NOMO-1 treated with DMSO at 0.1 percent for 48 hours (cell line): ENCODE measurements at regions not wholly inside any gene's neighbourhood (a gene's known extent, or its start where the extent isn't known, plus 50 kb on each side); places are given as distances from the start of the nearest gene placed in this dataset.
"Not testable (repeated sequence)": the region's sequence is repeated elsewhere in the genome, so short reads cannot be mapped to it uniquely, and the experiment has no call there.

ENCODE experiments used
- DNase-seq: peaks from one replicate; lab custom pipeline; 2025; ENCODE audit not compliant: unreplicated experiment; lab: John Stamatoyannopoulos, UW

GRCh38 chr11:88061111-88061510 lies 114.1 kb downstream of the RAB38 start:
- no peak for DNase-seq

- DNase-seq = no peak
These were observed 115.9 kb downstream of the RAB38 start for GRCh38 chr11:88059326-88059725.

- no peak for DNase-seq
These were observed 123.8 kb downstream of the RAB38 start for GRCh38 chr11:88051396-88051795.

DNA sequence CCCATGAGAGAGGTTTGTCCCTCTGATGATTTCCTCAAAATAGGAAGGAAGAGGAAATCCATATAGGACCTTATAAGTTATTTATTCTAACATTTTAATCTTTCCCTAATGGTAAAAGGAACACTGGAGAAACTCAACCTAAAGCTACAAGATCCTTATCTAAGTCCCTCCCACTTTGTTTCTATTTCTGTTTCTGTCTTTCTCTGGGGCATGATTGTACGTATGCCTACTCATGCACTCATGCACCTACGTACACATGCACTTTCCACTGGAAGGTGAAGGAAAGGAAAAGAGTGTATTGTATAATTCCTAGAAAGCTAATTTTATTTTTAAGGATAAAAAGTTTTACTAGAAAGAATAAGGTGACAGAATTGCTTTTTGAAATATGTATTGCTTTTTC lies 125.0 kb downstream of the RAB38 start:
- no peak for DNase-seq

GRCh38 chr11:88045288-88045687 lies 130.0 kb downstream of the RAB38 start:
- DNase-seq = not testable (repeated sequence)

- DNase-seq = not testable (repeated sequence)
These were observed 130.6 kb downstream of the RAB38 start for GRCh38 chr11:88044658-88045057.

DNA sequence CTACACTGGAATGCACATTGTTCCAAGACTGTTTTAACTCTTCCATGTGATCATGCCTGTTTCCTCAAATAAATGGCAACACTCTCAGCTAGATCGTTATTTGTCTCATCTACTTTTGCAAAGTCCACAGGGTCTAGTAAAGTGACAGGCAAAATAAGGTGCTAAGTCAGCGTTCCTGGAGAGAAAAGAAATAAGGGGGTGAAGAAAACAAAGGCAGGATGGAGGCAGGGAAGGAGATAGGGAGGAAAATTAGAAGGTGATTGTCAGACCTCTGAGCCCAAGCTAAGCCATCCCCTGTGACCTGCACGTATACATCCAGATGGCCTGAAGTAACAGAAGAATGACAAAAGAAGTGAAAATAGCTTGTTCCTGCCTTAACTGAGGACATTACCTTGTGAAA lies 132.1 kb downstream of the RAB38 start:
- no peak for DNase-seq

- no peak for DNase-seq
These were observed 132.6 kb downstream of the RAB38 start for GRCh38 chr11:88042647-88043046.

DNA sequence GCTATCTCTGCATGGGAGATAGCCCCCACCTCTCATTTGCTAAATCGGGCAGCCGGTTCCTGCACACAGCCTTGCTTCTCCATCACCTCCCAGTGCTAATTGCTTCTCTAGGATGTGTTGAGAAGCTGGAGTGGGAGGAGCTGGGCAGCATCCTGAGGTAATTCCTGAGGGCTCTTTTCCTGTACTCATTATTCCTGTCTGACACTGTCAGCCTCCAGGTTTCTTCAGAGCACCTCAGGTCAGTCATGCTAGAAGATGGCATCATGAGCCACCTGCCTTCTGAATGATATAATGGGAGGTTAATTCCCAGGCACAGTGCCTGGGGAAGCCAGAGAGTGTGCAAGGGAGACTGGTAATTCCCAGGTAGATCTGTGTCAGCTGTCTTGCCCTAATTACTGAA lies 133.0 kb downstream of the RAB38 start:
- no peak for DNase-seq

GRCh38 chr11:88041679-88042078 lies 133.6 kb downstream of the RAB38 start:
- no peak for DNase-seq

DNA sequence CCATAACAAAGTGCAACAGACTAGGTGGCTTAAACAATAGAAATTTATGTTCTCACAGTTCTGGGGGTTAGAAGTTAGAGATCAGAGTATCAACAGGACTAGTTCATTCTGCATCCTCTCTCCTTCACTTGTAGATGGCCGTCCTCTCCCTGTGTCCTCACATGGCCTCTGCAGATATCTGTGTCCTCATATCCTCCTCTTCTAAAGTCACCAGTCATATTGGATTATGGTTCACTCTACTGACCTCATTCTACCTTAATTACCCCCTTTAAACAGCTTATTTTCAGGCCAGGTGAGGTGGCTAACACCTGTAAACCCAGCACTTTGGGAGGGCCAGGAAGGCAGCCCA lies 135.1 kb downstream of the RAB38 start:
- DNase-seq = no peak

- DNase-seq = no peak
These were observed 135.6 kb downstream of the RAB38 start for GRCh38 chr11:88039476-88040147.

GRCh38 chr11:88038063-88038462 lies 137.2 kb downstream of the RAB38 start:
- DNase-seq = no peak

DNA sequence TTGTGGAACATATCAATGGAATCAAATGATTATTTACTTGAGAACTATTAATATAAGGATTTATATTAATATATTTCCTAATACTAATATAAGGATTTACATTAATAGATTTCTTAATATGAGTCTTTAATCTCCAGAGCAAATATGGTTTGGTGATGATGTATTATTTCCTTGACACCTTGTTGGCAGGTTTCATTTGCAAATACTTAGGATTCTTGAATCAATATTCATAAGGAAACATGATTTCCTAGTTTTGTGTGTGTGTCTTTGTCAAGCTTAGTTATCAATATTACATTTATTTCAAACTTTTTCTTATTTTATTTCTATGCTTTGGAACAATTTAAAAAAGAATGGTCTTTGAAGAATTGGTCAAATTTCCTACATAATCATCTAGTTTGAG lies 138.5 kb downstream of the RAB38 start:
- no peak for DNase-seq

- no peak for DNase-seq
These were observed 140.0 kb downstream of the RAB38 start for GRCh38 chr11:88035271-88035670.

DNA sequence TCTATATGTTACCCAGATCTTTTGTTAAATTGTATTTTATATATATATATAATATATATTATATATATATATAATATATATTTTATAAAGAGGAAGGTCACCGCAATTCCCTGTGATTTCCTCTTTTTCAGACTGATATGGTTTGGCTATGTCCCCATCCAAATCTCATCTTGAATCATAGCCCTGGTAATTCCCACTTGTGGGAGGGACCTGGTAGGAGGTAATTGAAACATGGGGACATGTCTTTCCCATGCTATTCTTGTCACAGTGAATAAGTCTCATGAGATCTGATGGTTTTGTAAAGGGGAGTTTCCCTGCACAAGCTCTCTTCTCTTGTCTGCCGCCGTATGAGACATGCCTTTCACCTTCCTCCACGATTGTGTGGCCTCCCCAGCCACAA lies 157.6 kb downstream of the RAB38 start:
- no peak for DNase-seq

DNA sequence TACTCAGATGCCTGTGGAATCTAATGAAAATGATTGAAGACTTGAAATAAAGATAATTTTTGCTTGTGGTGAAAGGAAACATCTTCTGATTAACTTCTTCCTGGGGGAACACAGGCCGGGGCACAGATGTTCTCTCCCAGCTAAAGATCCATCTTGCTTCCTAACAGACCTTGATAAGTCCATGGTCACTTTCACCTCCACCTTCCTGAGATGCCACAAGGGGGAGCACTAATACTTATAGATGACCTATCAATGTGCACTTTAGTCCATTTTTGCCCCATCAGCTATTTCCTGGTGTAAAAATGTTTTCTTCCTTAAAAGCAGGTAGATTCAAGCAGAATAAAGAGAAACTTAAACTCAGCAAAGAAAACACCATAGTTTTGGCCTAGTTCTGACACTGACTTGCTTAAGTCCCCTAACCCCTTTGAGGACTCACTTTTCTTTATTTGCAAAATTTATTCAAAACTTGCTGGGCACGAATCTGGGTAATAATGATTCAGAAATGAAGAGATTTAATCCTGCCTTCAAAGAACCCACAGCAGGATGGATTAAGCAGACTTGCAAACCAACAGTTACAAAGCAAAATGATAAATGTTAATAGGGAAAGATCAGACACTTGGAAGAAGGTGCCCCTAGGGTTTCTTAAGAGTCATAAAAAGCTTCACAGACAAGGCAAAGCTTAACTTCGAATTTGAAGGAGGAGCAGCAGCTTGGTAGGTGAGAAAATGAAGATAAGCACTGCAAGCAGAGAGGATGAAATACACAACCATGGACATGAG lies 158.7 kb downstream of the RAB38 start:
- peak; percentile 71 for DNase-seq

DNA sequence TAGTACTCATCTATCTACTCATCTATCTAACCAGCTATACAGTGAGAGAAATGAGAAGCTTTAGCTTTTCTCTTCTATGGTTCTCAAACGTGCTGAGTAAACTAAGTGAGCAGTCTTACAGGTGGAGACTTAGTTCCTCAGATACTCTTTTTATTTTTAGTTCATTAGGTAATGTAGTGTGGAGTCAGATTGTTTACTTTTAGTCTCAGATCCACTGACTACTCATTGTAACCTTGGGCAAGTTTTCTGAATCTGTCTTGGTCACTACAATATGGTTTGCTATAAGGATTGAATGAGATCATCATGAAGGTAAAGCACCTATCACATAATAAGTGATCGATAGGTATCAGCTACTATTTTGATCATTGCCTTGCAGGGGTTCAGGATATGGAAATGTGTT lies 160.1 kb downstream of the RAB38 start:
- DNase-seq = no peak

DNA sequence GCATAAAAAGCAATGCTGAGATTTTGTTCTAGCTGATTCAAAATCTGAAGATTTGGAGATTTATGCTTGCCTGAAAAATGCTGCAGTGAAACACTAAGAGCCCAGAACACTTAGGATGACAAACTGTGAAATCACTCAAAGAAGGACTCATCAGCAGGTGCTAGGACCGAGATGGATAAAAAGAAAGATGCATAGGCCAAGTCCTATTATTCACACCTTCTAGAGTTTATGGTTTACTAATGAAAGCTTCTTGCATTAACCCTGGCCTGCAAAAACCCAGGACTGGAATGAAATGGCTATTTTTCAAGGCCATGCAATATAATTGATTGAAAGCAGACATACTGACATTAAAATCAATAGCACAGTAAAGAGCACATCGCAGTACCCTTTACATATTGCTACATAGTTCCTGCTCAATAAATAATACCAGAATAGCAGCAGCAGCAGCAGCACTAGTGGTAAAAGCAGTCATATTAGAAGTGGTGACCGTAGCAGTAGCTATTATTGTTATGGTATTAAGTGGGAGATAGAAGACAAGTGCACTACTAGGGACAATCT lies 161.7 kb downstream of the RAB38 start:
- DNase-seq = no peak

GRCh38 chr11:88012456-88012855 lies 162.8 kb downstream of the RAB38 start:
- DNase-seq = no peak

DNA sequence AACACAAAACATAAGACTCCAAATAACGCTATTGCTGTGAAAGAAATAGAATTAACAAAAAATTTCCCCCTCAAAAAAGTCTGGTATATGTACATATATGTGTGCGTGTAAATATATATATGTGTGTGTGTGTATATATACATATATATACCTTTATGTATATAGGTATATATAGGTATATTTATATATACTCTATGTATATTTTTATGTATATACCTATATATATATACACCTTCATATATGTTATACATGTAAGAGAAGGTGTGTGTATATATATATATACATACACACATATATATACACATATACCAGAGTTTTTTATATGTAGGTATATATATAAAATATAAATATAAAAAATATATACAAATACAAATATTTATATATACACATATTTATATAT lies 199.2 kb downstream of the RAB38 start:
- DNase-seq = no peak

DNA sequence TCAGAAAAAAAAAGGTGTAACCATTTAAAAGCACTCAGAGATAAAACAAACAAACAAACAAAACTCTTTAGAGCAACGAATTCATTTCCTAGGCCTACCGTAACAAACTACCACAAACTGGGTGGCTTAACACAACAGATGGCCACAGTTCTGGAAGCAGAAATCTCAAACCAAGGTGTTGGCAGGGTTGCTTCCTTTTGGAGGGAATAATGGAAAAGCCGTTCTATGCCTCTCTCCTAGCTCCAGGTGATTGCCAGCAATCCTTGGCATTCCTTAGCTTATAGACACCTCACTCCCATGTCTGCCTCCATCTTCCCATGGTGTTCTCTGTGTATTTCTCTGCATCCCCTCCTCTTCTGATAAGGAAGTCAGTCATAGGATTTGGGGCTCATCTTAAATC lies 200.4 kb downstream of the RAB38 start:
- no peak for DNase-seq

DNA sequence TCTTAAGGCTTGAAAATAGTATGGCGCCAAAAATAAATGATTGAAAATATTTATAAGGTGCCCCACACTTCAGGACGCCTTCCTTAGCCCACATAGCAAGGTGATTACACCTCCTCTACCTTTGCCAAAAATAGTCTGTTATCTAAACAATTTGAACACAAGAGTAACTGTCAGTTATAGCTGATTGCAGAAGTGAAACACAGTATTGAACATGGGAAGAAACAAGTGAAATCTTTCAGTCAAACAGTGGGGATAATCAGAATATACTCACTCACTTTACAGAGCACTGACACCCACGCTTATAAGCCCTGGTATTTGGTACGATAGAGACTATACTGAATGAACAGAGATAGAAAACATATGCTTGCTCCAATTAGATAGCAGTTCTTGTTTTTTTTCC lies 203.1 kb downstream of the RAB38 start:
- no peak for DNase-seq
